Thoracic aorta (tissue), 2 donors: ENCODE measurements at regions not wholly inside any gene's neighbourhood (a gene's known extent, or its start where the extent isn't known, plus 50 kb on each side); places are given as distances from the start of the nearest gene placed in this dataset.
"Not testable (repeated sequence)": the region's sequence is repeated elsewhere in the genome, so short reads cannot be mapped to it uniquely, and the experiment has no call there.

Experiments
- ATAC-seq: fragments of 150-250 bp; one replicate; pipeline ENCODE4 v1.8.0; 2017; ENCODE audit warnings: low read depth; ENCODE audit not compliant: insufficient number of reproducible peaks, low FRiP score
- DNase-seq: peaks from one replicate; pipeline ENCODE4 v3.0.0-alpha.2; 2020; ENCODE audit warnings: low spot score
- H3K27ac ChIP-seq, 2 donors: fragments of 200-600 bp; sonication (generic); 1 replicate in 1 of 2; 2 replicates in 1 of 2; pipeline ENCODE4 v1.5.1; 2016; ENCODE audit warnings: mild to moderate bottlenecking in 2 of 2, moderate library complexity in 2 of 2
- H3K27me3 ChIP-seq: fragments of 200-600 bp; sonication (generic); replicated peaks from 2 replicates; pipeline ENCODE4 v1.6.0; 2016; ENCODE audit warnings: mild to moderate bottlenecking; ENCODE audit not compliant: insufficient read depth
- H3K36me3 ChIP-seq: fragments of 200-600 bp; sonication (generic); one replicate; pipeline ENCODE4 v1.5.1; 2016
- H3K4me1 ChIP-seq, 2 donors: fragments of 200-600 bp; sonication (generic); 1 replicate in 1 of 2; 2 replicates in 1 of 2; pipeline versions ENCODE4 v1.5.1 to v1.6.0; 2016; ENCODE audit warnings: low read depth in 2 of 2, mild to moderate bottlenecking in 1 of 2; ENCODE audit not compliant: control insufficient read depth in 1 of 2
- H3K4me3 ChIP-seq: fragments of 200-600 bp; sonication (generic); 2 replicates; pipeline ENCODE4 v1.5.1; 2016; ENCODE audit warnings: mild to moderate bottlenecking
- H3K9me3 ChIP-seq: fragments of 200-600 bp; sonication (generic); 2 replicates; pipeline ENCODE4 v1.5.1; 2016
- TF ChIP-seq, protein P1 (sequence below): fragments of 200-600 bp; sonication (generic); IDR thresholded peaks from one replicate; pipeline ENCODE4 v1.5.1; 2019; ENCODE audit warnings: antibody characterized with exemption

DNA sequence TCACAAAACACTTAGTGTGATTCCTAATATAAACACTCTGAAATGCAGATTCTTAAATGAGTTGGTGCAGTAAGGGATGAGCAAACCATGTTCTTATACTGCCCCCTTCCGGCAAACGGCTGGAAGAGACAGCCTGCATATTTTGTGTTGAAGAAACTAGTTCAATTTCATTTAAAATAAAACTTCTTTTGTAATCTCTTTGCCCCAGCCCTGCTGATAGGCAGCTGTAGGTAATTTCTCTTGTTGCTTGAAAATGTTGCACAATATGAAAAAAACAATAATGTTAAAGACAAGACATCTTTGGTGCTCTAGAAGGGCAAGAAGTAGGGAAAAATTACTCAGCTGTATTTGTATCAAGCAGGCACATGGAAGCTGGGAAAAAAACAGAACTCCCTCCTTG lies 89.7 kb upstream of the CCNG1 start:
- no peaks in the 10 kb centered on the region for H3K36me3 ChIP-seq
- TF ChIP-seq, protein P1, sequence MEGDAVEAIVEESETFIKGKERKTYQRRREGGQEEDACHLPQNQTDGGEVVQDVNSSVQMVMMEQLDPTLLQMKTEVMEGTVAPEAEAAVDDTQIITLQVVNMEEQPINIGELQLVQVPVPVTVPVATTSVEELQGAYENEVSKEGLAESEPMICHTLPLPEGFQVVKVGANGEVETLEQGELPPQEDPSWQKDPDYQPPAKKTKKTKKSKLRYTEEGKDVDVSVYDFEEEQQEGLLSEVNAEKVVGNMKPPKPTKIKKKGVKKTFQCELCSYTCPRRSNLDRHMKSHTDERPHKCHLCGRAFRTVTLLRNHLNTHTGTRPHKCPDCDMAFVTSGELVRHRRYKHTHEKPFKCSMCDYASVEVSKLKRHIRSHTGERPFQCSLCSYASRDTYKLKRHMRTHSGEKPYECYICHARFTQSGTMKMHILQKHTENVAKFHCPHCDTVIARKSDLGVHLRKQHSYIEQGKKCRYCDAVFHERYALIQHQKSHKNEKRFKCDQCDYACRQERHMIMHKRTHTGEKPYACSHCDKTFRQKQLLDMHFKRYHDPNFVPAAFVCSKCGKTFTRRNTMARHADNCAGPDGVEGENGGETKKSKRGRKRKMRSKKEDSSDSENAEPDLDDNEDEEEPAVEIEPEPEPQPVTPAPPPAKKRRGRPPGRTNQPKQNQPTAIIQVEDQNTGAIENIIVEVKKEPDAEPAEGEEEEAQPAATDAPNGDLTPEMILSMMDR = peak; percentile 54
- H3K27me3 ChIP-seq = no peaks in the 10 kb centered on the region
- no peaks in the 10 kb centered on the region for H3K9me3 ChIP-seq
- H3K27ac ChIP-seq = no peak overlapping the region
- no peak for DNase-seq
- no peaks in the 10 kb centered on the region for H3K4me1 ChIP-seq
- no peak for ATAC-seq
- no peak overlapping the region for H3K4me3 ChIP-seq

DNA sequence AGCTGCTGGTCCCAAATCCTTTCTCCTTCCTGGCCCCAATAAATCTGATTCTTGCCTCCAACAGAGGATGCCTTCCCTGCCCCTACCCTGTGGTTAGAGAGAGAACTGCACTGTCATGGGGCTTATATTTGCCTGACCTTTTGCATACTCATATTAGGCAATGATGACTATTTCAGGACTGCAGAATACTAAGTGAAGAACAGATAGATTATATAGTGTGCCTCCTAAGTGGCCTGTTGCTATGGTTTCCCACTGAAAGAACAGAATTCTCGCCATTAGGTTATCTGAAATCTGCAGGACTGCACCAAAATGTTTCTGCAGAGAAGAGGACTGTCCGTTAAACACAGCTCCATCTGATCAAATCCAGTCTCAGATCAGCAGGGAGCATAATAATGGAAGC lies 87.3 kb upstream of the CCNG1 start:
- H3K9me3 ChIP-seq = no peaks in the 10 kb centered on the region
- ATAC-seq (no peak), DNase-seq (no peak)
- no peaks in the 10 kb centered on the region for H3K4me1 ChIP-seq
- TF ChIP-seq, protein P1 = no peak
- no peaks in the 10 kb centered on the region for H3K36me3 ChIP-seq
- H3K4me3 ChIP-seq = no peak overlapping the region
- H3K27me3 ChIP-seq = no peaks in the 10 kb centered on the region
- no peak overlapping the region for H3K27ac ChIP-seq

DNA sequence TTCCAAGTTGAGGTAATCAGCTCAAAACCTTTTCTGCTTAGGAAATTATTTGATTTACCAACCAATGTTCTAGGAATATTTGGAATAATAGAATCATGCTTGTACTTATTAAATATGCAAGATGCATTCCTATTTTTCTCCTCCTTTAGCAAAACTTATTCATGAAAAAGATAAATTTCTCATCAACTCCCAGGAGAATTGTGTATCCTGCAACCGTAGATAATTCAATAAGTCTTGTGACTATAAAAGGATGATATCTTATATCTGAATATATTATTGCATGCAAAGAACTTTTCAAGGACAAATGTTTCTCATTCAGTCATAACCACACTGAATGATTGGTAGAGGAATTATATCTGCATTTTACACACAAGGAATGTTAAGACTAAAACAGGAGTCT lies 84.9 kb upstream of the CCNG1 start:
- ATAC-seq (no peak), DNase-seq (no peak)
- Histone ChIP-seq H3K36me3 (no peaks in the 10 kb centered on the region), H3K4me3 (no peak overlapping the region), H3K9me3 (no peaks in the 10 kb centered on the region), H3K27ac (no peak overlapping the region), H3K27me3 (no peaks in the 10 kb centered on the region), H3K4me1 (no peaks in the 10 kb centered on the region)
- TF ChIP-seq, protein P1 = no peak

DNA sequence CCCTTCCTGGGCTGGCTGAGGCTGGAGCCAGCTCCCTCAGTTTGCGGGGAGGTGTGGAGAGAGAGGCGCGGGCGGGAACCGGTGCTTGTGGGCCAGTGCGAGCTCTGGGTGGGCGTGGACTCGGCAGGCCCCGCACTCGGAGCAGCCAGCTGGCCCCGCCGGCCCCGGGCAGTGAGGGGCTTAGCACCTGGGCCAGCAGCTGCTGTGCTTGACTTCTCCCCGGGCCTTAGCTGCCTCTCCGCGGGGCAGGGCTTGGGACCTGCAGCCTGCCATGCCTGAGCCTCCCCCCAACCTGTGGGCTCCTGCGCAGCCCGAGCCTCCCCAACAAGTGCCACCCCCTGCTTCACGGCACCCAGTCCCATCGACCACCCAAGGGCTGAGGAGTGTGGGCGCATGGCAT lies 81.6 kb upstream of the CCNG1 start:
- not testable (repeated sequence) for H3K27ac ChIP-seq, DNase-seq, ATAC-seq, H3K4me3 ChIP-seq, H3K27me3 ChIP-seq, H3K36me3 ChIP-seq, H3K4me1 ChIP-seq, H3K9me3 ChIP-seq

DNA sequence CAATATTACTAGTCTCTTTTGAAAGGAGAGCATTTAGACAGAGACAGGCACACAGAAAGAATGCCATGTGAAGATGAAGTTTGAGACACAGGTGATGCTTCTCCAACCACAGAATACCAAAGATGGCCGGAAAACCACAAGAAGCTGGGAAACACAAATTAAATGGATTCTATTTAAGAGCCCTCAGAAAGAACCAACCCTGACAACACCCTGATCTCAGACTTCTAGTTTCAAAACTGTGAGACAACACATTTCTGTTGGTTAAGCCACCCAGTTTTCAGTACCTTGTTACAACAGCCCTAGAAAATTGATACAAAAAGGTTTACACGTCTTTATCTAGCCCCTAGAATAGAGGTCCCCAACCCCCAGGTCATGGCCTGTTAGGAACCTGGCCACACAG lies 79.8 kb upstream of the CCNG1 start:
- no peaks in the 10 kb centered on the region for H3K4me1 ChIP-seq
- H3K27ac ChIP-seq = no peak overlapping the region
- ATAC-seq (no peak), DNase-seq (no peak)
- no peaks in the 10 kb centered on the region for H3K36me3 ChIP-seq
- H3K27me3 ChIP-seq = no peaks in the 10 kb centered on the region
- TF ChIP-seq, protein P1 = no peak
- H3K9me3 ChIP-seq = no peaks in the 10 kb centered on the region
- no peak overlapping the region for H3K4me3 ChIP-seq

DNA sequence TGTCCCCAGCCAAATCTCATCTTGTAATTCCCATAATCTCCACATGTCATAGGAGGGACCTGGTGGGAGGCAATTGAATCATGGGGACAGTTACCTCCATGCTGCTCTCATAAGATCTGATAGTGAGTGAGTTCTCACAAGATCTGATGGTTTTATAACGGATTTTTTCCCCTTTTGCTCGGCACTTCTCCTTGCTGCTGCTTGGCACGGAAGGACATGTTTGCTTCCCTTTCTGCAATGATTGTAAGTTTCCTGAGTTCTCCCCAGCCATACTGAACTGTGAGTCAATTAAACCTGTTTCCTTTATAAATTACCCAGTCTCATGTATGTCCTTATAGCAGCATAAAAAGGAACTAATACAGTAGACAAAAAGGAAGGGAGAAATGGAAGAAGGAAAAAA lies 76.7 kb upstream of the CCNG1 start:
- DNase-seq (no peak), ATAC-seq (no peak)
- H3K4me1 ChIP-seq = no peaks in the 10 kb centered on the region
- H3K27me3 ChIP-seq = no peaks in the 10 kb centered on the region
- TF ChIP-seq, protein P1 = no peak
- H3K4me3 ChIP-seq = no peak overlapping the region
- H3K27ac ChIP-seq = no peak overlapping the region
- no peaks in the 10 kb centered on the region for H3K9me3 ChIP-seq
- no peaks in the 10 kb centered on the region for H3K36me3 ChIP-seq
